ENCODE measurements at regions not wholly inside any gene's neighbourhood (a gene's known extent, or its start where the extent isn't known, plus 50 kb on each side); places are given as distances from the start of the nearest gene placed in this dataset.

GRCh38 chr4:28760003-28760402 is 1899.4 kb downstream of the STIM2 start:
- DNase-seq (ENCODE audit: low read depth): no peak
- no peak for TF ChIP-seq CTCF (IDR thresholded peaks at IDR 0.05; ENCODE audit: control insufficient read depth, extremely low read depth, insufficient read depth)

DNA sequence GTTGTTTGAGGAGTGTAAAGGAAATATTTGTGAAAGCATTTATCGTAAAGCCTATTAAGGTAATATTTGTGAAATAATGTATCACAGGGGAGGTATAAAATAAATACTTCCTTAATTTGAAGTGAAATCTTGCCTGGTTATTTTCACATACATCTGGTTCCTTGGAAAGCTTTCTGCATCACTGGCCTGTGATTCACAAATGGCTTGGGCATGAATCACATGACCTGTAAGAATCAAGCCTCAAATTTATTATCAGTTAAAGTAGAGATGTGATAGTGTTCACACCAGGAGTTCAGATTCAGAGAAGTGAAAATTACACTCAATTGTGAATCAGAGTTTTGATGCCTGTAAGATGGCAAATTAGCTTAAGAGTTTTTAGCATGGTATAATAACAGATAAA is 1911.4 kb downstream of the STIM2 start:
- H3K4me3 ChIP-seq (ENCODE audit: low read depth, low read length): no peak overlapping the region
- TF ChIP-seq CTCF (IDR thresholded peaks at IDR 0.05; ENCODE audit: control insufficient read depth, extremely low read depth, insufficient read depth): no peak
- no peak for DNase-seq (ENCODE audit: low read depth)

More at GRCh38 chr4:28760003-28760402, 1899.4 kb downstream of the STIM2 start:
- H3K4me3 ChIP-seq (ENCODE audit: low read depth, low read length): no peak overlapping the region

DNA sequence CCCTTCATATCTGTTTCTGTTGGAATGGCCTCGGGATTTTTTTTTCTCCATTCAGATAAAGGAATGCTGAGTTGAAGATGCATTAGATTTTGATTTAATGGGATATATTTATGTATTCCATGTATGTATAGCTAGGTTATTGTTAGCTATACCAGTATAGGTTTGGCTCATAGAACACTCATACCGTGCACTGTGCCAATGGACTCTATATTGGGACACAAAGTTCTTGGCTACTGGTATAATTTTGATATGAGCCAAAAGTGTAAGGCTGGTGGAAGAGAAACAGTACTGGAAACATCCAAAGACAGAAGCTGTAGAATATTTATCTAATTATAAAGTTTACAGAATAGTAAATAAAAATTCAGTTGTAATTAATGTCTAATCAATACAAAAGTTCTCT is 1912.1 kb downstream of the STIM2 start:
- H3K4me3 ChIP-seq (ENCODE audit: low read depth, low read length): no peak overlapping the region
- TF ChIP-seq CTCF (IDR thresholded peaks at IDR 0.05; ENCODE audit: control insufficient read depth, extremely low read depth, insufficient read depth): no peak
- DNase-seq (ENCODE audit: low read depth): no peak

DNA sequence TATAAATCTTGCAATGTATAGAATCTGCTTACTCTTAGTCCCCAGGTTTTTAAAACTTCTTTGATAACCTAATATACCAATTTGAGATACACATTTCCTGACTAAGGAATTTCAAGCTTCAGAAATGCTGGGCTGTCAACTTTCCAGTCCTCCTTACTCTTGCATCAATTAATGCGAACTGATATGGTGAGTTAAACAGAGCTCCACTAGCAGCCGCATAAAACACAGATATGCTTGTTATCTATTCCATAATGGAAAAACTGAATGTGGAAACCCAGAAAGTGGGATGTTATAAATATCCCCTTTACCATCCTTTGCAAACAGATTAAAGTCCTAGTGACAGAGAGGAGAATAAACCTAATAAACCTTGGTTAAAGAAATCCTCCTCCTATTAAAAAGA is 1913.7 kb downstream of the STIM2 start:
- H3K4me3 ChIP-seq (ENCODE audit: low read depth, low read length): no peak overlapping the region
- TF ChIP-seq CTCF (IDR thresholded peaks at IDR 0.05; ENCODE audit: control insufficient read depth, extremely low read depth, insufficient read depth): no peak
- no peak for DNase-seq (ENCODE audit: low read depth)

- no peak for DNase-seq (ENCODE audit: low read depth)
- no peak overlapping the region for H3K4me3 ChIP-seq (ENCODE audit: low read depth, low read length)
- TF ChIP-seq CTCF (IDR thresholded peaks at IDR 0.05; ENCODE audit: control insufficient read depth, extremely low read depth, insufficient read depth): no peak
Observed at GRCh38 chr4:28776004-28776403, 1915.4 kb downstream of the STIM2 start.

GRCh38 chr4:28784188-28784587 is 1923.5 kb downstream of the STIM2 start:
- no peak overlapping the region for H3K4me3 ChIP-seq (ENCODE audit: low read depth, low read length)
- DNase-seq (ENCODE audit: low read depth): no peak
- TF ChIP-seq CTCF (IDR thresholded peaks at IDR 0.05; ENCODE audit: control insufficient read depth, extremely low read depth, insufficient read depth): no peak

DNA sequence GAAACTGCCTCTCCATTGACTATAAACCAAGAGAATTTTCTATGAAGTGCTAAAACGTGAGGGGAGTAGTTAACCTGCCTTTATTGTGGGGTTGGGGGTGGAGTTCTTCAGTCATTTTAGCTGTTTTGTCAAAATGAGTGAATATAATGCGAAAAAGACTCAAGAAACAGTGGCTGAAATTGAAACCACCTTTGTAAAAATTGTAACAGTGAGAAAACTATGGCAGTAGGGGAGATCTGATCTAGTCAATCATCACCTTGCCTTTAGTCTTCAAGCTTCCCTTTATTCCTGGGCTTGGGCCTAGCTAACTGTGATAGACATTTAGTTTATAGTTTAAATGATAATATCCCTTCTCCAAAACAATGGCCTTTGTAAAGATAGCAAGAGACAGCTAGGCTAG is 1927.3 kb downstream of the STIM2 start:
- no peak for DNase-seq (ENCODE audit: low read depth)
- TF ChIP-seq CTCF (IDR thresholded peaks at IDR 0.05; ENCODE audit: control insufficient read depth, extremely low read depth, insufficient read depth): no peak
- no peak overlapping the region for H3K4me3 ChIP-seq (ENCODE audit: low read depth, low read length)

Measured in LNCaP clone FGC (cell line).